Gastroesophageal sphincter (tissue), 4 donors: ENCODE measurements at regions not wholly inside any gene's neighbourhood (a gene's known extent, or its start where the extent isn't known, plus 50 kb on each side); places are given as distances from the start of the nearest gene placed in this dataset.

Experiments
- ATAC-seq: fragments of 150-250 bp; one replicate; pipeline ENCODE4 v1.9.1; 2016; ENCODE audit warnings: mild to moderate bottlenecking, moderate library complexity
- H3K27ac ChIP-seq, 4 donors: fragments of 200-600 bp; sonication (generic) in 3 of 4; 1 replicate in 3 of 4; 2 replicates in 1 of 4; pipeline ENCODE4 v1.5.1; 2016 to 2019
- H3K27me3 ChIP-seq: fragments of 200-600 bp; sonication (generic); one replicate; pipeline ENCODE4 v1.5.1; 2019
- H3K36me3 ChIP-seq, 2 donors: fragments of 200-600 bp; sonication (generic); one replicate each; pipeline ENCODE4 v1.5.1; 2019; ENCODE audit warnings: control low read depth in 1 of 2
- H3K4me1 ChIP-seq, 3 donors: fragments of 200-600 bp; sonication (generic); 1 replicate in 2 of 3; 2 replicates in 1 of 3; pipeline ENCODE4 v1.5.1; 2016 to 2019; ENCODE audit warnings: control low read depth in 2 of 3
- H3K4me3 ChIP-seq, 2 donors: fragments of 200-600 bp; sonication (generic); one replicate each; pipeline ENCODE4 v1.5.1; 2019; ENCODE audit warnings: mild to moderate bottlenecking in 1 of 2, moderate library complexity in 1 of 2
- H3K9me3 ChIP-seq, 3 donors: fragments of 200-600 bp; sonication (generic); one replicate each; pipeline ENCODE4 v1.5.1; 2017 to 2019; ENCODE audit warnings: control low read depth in 2 of 3
- EP300 ChIP-seq: sonication (generic); formaldehyde crosslinking; IDR thresholded peaks from one replicate; pipeline ENCODE4 v1.6.1; 2017; ENCODE audit warnings: antibody characterized with exemption, mild to moderate bottlenecking
- POLR2A ChIP-seq, 2 donors: fragments of 450-650 bp; IDR thresholded peaks; one replicate each; pipeline ENCODE4 v1.6.1; 2017; ENCODE audit warnings: antibody characterized with exemption in 2 of 2, mild to moderate bottlenecking in 2 of 2, moderate library complexity in 1 of 2
- POLR2AphosphoS5 ChIP-seq: sonication (generic); formaldehyde crosslinking; IDR thresholded peaks from one replicate; pipeline ENCODE4 v1.6.1; 2017; ENCODE audit warnings: antibody characterized with exemption
- WGBS, 2 donors: methylation state at CpG; one replicate each; pipeline ENCODE4 v1.1.5; 2018; ENCODE audit warnings: low coverage in 1 of 2; 5-methylcytosine and 5-hydroxymethylcytosine counted together
- TF ChIP-seq, protein P1 (sequence below), 4 experiments: fragments of 200-600 bp in 2 of 4; fragments of 450-650 bp in 2 of 4; sonication (generic) in 1 of 4; IDR thresholded peaks; one replicate each; pipeline ENCODE4 v1.5.1; 2017 to 2019; ENCODE audit warnings: antibody characterized with exemption in 4 of 4, mild to moderate bottlenecking in 2 of 4, moderate library complexity in 2 of 4

DNA sequence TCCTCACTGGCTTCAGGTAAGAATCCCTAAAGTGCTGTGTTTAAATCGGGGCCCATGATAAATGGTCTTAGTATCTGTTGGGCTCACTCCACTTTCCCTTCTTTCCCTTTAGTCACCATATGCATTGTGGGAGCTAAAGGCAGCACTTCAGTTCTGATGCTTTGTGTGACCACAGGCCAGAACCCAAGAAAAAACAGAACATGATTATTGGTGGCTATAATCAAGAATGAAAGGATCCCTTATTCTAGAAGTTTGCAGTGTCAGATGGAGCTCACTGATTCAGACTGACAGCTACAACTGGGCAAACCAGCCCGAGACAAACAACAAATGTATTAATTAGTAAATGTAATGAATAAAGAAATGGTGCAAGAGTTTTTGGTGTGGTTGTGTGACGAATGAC, 57.3 kb upstream of the POMP start:
- Histone ChIP-seq H3K27me3 (no peaks in the 10 kb centered on the region), H3K4me3 (no peak overlapping the region), H3K27ac (no peak overlapping the region), H3K9me3 (peaks cover 0 to 5% (median 0%) of the 10 kb centered on the region in 3 donors), H3K36me3 (no peaks in the 10 kb centered on the region), H3K4me1 (no peaks in the 10 kb centered on the region)
- TF ChIP-seq POLR2AphosphoS5 (no peak), EP300 (no peak), POLR2A (IDR thresholded peaks at IDR 0.05) (no peak)
- TF ChIP-seq, protein P1, sequence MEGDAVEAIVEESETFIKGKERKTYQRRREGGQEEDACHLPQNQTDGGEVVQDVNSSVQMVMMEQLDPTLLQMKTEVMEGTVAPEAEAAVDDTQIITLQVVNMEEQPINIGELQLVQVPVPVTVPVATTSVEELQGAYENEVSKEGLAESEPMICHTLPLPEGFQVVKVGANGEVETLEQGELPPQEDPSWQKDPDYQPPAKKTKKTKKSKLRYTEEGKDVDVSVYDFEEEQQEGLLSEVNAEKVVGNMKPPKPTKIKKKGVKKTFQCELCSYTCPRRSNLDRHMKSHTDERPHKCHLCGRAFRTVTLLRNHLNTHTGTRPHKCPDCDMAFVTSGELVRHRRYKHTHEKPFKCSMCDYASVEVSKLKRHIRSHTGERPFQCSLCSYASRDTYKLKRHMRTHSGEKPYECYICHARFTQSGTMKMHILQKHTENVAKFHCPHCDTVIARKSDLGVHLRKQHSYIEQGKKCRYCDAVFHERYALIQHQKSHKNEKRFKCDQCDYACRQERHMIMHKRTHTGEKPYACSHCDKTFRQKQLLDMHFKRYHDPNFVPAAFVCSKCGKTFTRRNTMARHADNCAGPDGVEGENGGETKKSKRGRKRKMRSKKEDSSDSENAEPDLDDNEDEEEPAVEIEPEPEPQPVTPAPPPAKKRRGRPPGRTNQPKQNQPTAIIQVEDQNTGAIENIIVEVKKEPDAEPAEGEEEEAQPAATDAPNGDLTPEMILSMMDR (IDR thresholded peaks at IDR 0.05): no peak
- WGBS, 2 donors: 81 to 91% methylated on average over 2 to 3 of the region's 3 CpGs
- no peak for ATAC-seq

DNA sequence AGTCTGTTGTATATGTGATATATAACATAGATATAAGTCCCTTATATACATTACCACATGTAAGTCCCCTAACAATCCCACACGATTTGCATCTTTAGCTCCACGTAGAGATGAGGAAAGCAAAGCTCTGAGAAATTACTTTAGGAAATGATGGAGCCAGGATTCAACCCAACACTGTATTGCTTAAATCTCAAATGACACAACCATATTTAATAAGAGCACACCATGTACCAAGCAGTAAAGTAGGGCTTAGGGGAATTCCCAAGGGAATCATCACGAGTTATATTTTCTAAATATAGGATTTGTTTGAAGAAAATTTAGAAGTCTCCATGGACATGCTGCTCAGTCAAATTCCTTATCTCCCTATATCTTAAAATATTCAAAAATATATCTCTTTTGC, 61.3 kb upstream of the POMP start:
- H3K36me3 ChIP-seq: no peaks in the 10 kb centered on the region
- no peak for ATAC-seq
- 50 to 62% methylated on average over 3 of the region's 3 CpGs for WGBS, 2 donors
- H3K27me3 ChIP-seq: no peaks in the 10 kb centered on the region
- H3K9me3 ChIP-seq: peaks cover 0 to 5% (median 0%) of the 10 kb centered on the region in 3 donors
- H3K4me3 ChIP-seq: no peak overlapping the region
- H3K27ac ChIP-seq: no peak overlapping the region
- H3K4me1 ChIP-seq: no peaks in the 10 kb centered on the region
- TF ChIP-seq EP300 (no peak), POLR2AphosphoS5 (no peak), POLR2A (IDR thresholded peaks at IDR 0.05) (no peak)
- TF ChIP-seq, protein P1 (IDR thresholded peaks at IDR 0.05): no peak

DNA sequence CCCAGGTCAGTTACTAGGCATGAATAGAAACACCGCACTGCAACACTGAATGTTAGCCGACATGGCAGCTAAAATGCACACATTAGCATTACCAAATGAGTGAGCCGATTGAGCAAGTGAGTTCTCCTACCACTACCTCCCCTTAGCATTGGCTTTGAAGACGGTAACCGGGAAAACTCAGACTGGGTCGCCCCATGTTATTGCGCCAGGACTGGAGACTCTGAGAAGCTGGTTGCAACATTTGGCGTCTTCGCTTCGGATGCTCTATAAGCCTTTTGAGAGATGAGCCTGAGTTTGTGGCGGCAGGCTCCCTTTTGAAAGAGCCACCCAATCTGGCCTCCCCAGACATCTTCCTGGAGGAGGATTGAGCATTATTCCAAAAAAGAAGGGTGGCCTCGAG, 68.5 kb upstream of the POMP start:
- H3K4me3 ChIP-seq: no peak overlapping the region
- no peak overlapping the region for H3K27ac ChIP-seq
- WGBS, 2 donors: 93 to 97% methylated on average over 5 to 11 of the region's 12 CpGs
- TF ChIP-seq, protein P1 (IDR thresholded peaks at IDR 0.05): no peak
- TF ChIP-seq POLR2AphosphoS5: no peak
- TF ChIP-seq POLR2A (IDR thresholded peaks at IDR 0.05): no peak
- H3K9me3 ChIP-seq: no peaks in the 10 kb centered on the region
- no peaks in the 10 kb centered on the region for H3K4me1 ChIP-seq
- no peak for ATAC-seq
- H3K36me3 ChIP-seq: no peaks in the 10 kb centered on the region
- peaks cover 9% of the 10 kb centered on the region for H3K27me3 ChIP-seq

DNA sequence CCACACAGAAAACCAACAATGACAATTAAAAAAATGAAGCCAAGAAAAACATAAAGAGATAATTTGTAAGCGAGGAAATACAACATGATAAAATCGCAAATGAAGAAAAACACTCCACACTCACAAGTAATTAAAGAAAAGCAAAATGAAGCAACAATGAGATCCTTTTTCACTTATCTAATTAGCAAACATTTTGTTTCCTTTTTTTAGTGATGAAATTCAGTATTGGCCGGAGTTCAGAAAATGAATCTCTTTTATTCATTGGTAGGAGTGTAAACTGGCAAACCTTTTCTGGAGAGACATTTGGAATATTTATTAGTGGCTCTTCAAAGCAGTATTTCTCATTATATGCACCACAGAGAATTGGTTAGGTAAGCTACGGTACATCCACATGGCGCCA, 70.6 kb upstream of the POMP start:
- ATAC-seq: no peak
- Histone ChIP-seq H3K4me1 (no peaks in the 10 kb centered on the region), H3K27ac (no peak overlapping the region), H3K9me3 (no peaks in the 10 kb centered on the region), H3K36me3 (no peaks in the 10 kb centered on the region), H3K27me3 (peaks cover 9% of the 10 kb centered on the region), H3K4me3 (no peak overlapping the region)
- TF ChIP-seq POLR2AphosphoS5 (no peak), EP300 (no peak), POLR2A (IDR thresholded peaks at IDR 0.05) (no peak)
- TF ChIP-seq, protein P1 (IDR thresholded peaks at IDR 0.05): no peak
- WGBS, 2 donors: 68 to 81% methylated on average over 5 of the region's 5 CpGs

DNA sequence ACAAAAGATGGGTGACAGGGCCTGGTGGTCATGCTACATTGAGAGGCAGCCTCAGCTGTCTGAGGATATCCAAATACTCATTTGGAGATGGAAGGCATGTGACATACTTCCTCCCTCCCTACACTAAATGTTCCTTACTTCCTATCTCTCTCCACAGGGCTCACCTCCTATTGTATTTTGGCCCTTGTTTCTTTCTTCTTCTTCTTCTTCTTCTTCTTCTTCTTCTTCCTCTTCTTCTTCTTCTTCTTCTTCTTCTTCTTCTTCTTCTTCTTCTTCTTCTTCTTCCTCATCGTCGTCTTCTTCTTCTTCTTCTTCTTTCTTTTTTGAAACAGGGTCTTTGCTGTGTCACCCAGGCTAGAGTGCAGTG, 71.8 kb upstream of the POMP start:
- no peak for TF ChIP-seq POLR2A (IDR thresholded peaks at IDR 0.05)
- TF ChIP-seq, protein P1 (IDR thresholded peaks at IDR 0.05): no peak
- TF ChIP-seq POLR2AphosphoS5: no peak
- TF ChIP-seq EP300: no peak
- ATAC-seq: no peak
- H3K36me3 ChIP-seq: no peaks in the 10 kb centered on the region
- no peak overlapping the region for H3K27ac ChIP-seq
- no peak overlapping the region for H3K4me3 ChIP-seq
- H3K4me1 ChIP-seq: no peaks in the 10 kb centered on the region
- peaks cover 9% of the 10 kb centered on the region for H3K27me3 ChIP-seq
- no CpG with 5 or more reads among the region's 2 CpGs for WGBS, 2 donors
- no peaks in the 10 kb centered on the region for H3K9me3 ChIP-seq
